ENCODE measurements at regions not wholly inside any gene's neighbourhood (a gene's known extent, or its start where the extent isn't known, plus 50 kb on each side); places are given as distances from the start of the nearest gene placed in this dataset.

DNA sequence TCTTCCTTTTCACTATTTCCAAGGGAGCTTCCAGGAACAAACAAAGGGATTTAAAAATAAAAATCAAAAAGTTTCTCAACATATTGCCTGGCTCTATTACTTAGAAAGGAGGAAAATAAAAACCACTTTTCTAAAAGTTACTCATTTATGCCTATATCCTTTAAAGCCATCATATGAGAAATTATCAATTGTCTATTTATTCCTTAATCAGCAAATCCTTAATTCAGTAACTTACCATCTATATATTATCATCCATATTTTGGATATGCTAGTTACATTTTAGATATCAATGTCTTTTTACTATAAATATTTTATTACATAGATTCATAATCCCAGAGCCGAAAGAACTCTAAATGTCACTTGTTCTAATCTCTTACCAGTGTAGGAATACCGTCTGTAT, 481.5 kb upstream of the ANO5 start:
- DNase-seq, result no peak
- Mint-ChIP-seq H3K27me3 (ENCODE audit: insufficient read depth, unreplicated experiment) (no peaks in the 10 kb centered on the region), H3K4me3 (ENCODE audit: unreplicated experiment) (no peak overlapping the region), H3K4me1 (ENCODE audit: low read depth, unreplicated experiment) (no peaks in the 10 kb centered on the region), H3K9me3 (ENCODE audit: unreplicated experiment) (peaks cover 9% of the 10 kb centered on the region), H3K27ac (ENCODE audit: unreplicated experiment) (no peak overlapping the region), H3K36me3 (ENCODE audit: insufficient read depth, unreplicated experiment) (no peaks in the 10 kb centered on the region)
- no peak overlapping the region for H3K4me3 ChIP-seq (ENCODE audit: low read depth, low read length)
- intact Hi-C loops (cut with micrococcal nuclease; ENCODE audit: unreplicated experiment), result no loop called here
- TF ChIP-seq, protein P1, sequence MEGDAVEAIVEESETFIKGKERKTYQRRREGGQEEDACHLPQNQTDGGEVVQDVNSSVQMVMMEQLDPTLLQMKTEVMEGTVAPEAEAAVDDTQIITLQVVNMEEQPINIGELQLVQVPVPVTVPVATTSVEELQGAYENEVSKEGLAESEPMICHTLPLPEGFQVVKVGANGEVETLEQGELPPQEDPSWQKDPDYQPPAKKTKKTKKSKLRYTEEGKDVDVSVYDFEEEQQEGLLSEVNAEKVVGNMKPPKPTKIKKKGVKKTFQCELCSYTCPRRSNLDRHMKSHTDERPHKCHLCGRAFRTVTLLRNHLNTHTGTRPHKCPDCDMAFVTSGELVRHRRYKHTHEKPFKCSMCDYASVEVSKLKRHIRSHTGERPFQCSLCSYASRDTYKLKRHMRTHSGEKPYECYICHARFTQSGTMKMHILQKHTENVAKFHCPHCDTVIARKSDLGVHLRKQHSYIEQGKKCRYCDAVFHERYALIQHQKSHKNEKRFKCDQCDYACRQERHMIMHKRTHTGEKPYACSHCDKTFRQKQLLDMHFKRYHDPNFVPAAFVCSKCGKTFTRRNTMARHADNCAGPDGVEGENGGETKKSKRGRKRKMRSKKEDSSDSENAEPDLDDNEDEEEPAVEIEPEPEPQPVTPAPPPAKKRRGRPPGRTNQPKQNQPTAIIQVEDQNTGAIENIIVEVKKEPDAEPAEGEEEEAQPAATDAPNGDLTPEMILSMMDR (IDR thresholded peaks at IDR 0.05; ENCODE audit: insufficient read depth in 1 of 2, low read depth in 1 of 2, low read length in 1 of 2, severe bottlenecking in 1 of 2, unreplicated experiment in 1 of 2), result no peak
- H3K27me3 ChIP-seq (replicated peaks; ENCODE audit: control insufficient read depth, insufficient read depth, low read length), result no peaks in the 10 kb centered on the region
- H3K9me3 ChIP-seq, result no peaks in the 10 kb centered on the region
- no peaks in the 10 kb centered on the region for H3K36me3 ChIP-seq (ENCODE audit: control insufficient read depth, insufficient read depth, low read length)
- ChIA-PET CTCF (no interaction called here), POLR2A (no interaction called here)
- no peaks in the 10 kb centered on the region for H3K4me1 ChIP-seq
- no TSS peak for BruUV-seq (replicated peaks)

DNA sequence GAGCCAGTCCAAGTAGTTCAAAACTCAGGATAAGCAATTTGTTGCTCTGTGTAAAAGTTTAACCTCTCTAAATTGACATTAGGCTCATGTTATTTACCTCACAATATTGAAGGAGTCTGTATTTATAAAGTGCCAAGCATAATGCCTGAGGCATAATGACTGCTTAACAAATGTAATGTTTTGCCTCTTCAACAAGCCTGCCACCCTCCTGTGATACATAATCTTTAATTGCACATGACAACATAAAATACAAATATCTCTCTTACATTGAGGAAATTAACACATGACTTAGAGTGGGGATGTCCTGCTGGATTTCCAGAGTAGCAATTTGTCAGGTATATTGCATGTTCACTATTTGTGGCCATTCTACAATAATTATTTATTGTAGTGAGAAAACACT, 469.2 kb upstream of the ANO5 start:
- DNase-seq, result no peak
- H3K4me1 ChIP-seq, result no peaks in the 10 kb centered on the region
- H3K9me3 ChIP-seq, result no peaks in the 10 kb centered on the region; the same call in 1 of the 2 replicates
- CTCF ChIA-PET, result no interaction called here
- no peak overlapping the region for H3K4me3 ChIP-seq (ENCODE audit: low read depth, low read length)
- POLR2A ChIA-PET, result no interaction called here
- H3K36me3 ChIP-seq (ENCODE audit: control insufficient read depth, insufficient read depth, low read length), result no peaks in the 10 kb centered on the region
- Mint-ChIP-seq H3K27me3 (ENCODE audit: insufficient read depth, unreplicated experiment) (no peaks in the 10 kb centered on the region), H3K9me3 (ENCODE audit: unreplicated experiment) (peaks cover 5% of the 10 kb centered on the region), H3K4me1 (ENCODE audit: low read depth, unreplicated experiment) (no peaks in the 10 kb centered on the region), H3K27ac (ENCODE audit: unreplicated experiment) (no peak overlapping the region), H3K4me3 (ENCODE audit: unreplicated experiment) (no peak overlapping the region), H3K36me3 (ENCODE audit: insufficient read depth, unreplicated experiment) (no peaks in the 10 kb centered on the region)
- H3K27me3 ChIP-seq (replicated peaks; ENCODE audit: control insufficient read depth, insufficient read depth, low read length), result no peaks in the 10 kb centered on the region
- BruUV-seq (replicated peaks), result no TSS peak
- intact Hi-C loops (cut with micrococcal nuclease; ENCODE audit: unreplicated experiment), result no loop called here
- TF ChIP-seq, protein P1 (IDR thresholded peaks at IDR 0.05; ENCODE audit: insufficient read depth in 1 of 2, low read depth in 1 of 2, low read length in 1 of 2, severe bottlenecking in 1 of 2, unreplicated experiment in 1 of 2), result no peak

DNA sequence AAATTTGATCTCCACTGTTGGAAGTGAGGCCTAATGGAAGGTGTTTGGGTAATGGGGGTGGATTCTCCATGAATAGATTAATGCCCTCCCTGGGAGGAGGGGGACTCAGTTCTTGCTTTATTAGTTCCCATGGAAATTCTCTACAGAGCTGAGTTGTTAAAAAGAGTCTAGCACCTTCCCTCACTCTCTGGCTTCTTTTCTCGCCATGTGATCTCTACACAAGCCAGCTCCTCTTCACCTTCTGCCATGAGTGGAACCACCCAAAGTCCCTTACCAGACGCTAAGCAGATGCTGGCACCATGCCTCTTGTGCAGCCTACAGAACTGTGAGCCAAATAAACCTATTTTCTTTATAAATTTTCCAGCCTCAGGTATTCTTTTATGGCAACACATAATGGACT, 465.8 kb upstream of the ANO5 start:
- H3K27me3 ChIP-seq (replicated peaks; ENCODE audit: control insufficient read depth, insufficient read depth, low read length), result no peaks in the 10 kb centered on the region
- H3K4me3 ChIP-seq (ENCODE audit: low read depth, low read length), result no peak overlapping the region
- intact Hi-C loops (cut with micrococcal nuclease; ENCODE audit: unreplicated experiment), result no loop called here
- Mint-ChIP-seq H3K9me3 (ENCODE audit: unreplicated experiment) (peaks cover 13% of the 10 kb centered on the region), H3K4me1 (ENCODE audit: low read depth, unreplicated experiment) (no peaks in the 10 kb centered on the region), H3K4me3 (ENCODE audit: unreplicated experiment) (no peak overlapping the region), H3K36me3 (ENCODE audit: insufficient read depth, unreplicated experiment) (no peaks in the 10 kb centered on the region), H3K27ac (ENCODE audit: unreplicated experiment) (no peak overlapping the region), H3K27me3 (ENCODE audit: insufficient read depth, unreplicated experiment) (no peaks in the 10 kb centered on the region)
- no peaks in the 10 kb centered on the region for H3K36me3 ChIP-seq (ENCODE audit: control insufficient read depth, insufficient read depth, low read length)
- no peaks in the 10 kb centered on the region; the same call in 1 of the 2 replicates for H3K9me3 ChIP-seq
- DNase-seq, result no peak
- TF ChIP-seq, protein P1 (IDR thresholded peaks at IDR 0.05; ENCODE audit: insufficient read depth in 1 of 2, low read depth in 1 of 2, low read length in 1 of 2, severe bottlenecking in 1 of 2, unreplicated experiment in 1 of 2), result no peak
- BruUV-seq (replicated peaks), result no TSS peak
- ChIA-PET CTCF (no interaction called here), POLR2A (no interaction called here)
- H3K4me1 ChIP-seq, result no peaks in the 10 kb centered on the region

Measured in Caco-2 (cell line).